IMR-90 (cell line): ENCODE measurements at regions not wholly inside any gene's neighbourhood (a gene's known extent, or its start where the extent isn't known, plus 50 kb on each side); places are given as distances from the start of the nearest gene placed in this dataset.

Experiments used
- ATAC-seq: fragments of 200-7000 bp; cut with Tn5 transposase; 2 replicates; pipeline ENCODE4 v1.9.1; 2020; ENCODE audit warnings: low read depth, mild to moderate bottlenecking, moderate library complexity
- BruUV-seq: library from RNA; stranded (reverse); fragments of 400-500 nt; replicated peaks from 2 replicates; lab custom pipeline; 2021; lab: Mats Ljungman, UMichigan
- CTCF ChIA-PET: fragments of 300-600 bp; formaldehyde crosslinking; extraction: SDS; loops from one replicate; lab custom pipeline; 2021; ENCODE audit warnings: antibody characterized with exemption; lab: Yijun Ruan, JAX
- POLR2A ChIA-PET: fragments of 300-600 bp; sonication (Branson Sonifier 250); formaldehyde crosslinking; loops from one replicate; lab custom pipeline; 2022; ENCODE audit warnings: antibody characterized with exemption; ENCODE audit not compliant: unreplicated experiment; lab: Charles Lee
- DNase-seq: peaks from one replicate; pipeline ENCODE4 v3.0.0; 2013
- H2AFZ ChIP-seq: replicated peaks from 2 replicates; pipeline ENCODE3; 2013; ENCODE audit warnings: low read length, mild to moderate bottlenecking; ENCODE audit not compliant: poor library complexity
- H2AK5ac ChIP-seq: 2 replicates; pipeline ENCODE4 v1.6.1; 2013; ENCODE audit warnings: low read depth, low read length, inconsistent platforms
- H2AK9ac ChIP-seq: replicated peaks from 2 replicates; pipeline ENCODE3; 2013; ENCODE audit warnings: mild to moderate bottlenecking, low read depth, low read length, moderate library complexity; ENCODE audit not compliant: poor library complexity
- H2BK120ac ChIP-seq: 2 replicates; pipeline ENCODE4 v1.6.1; 2013; ENCODE audit warnings: low read depth, low read length, inconsistent platforms
- H2BK15ac ChIP-seq: 3 replicates; pipeline ENCODE4 v1.6.1; 2013; ENCODE audit warnings: low read depth, low read length, inconsistent platforms
- H2BK20ac ChIP-seq: 2 replicates; pipeline ENCODE4 v1.6.1; 2013; ENCODE audit warnings: low read depth, mild to moderate bottlenecking, inconsistent platforms, low read length, moderate library complexity
- H2BK5ac ChIP-seq: 2 replicates; pipeline ENCODE4 v1.6.1; 2013; ENCODE audit warnings: mild to moderate bottlenecking, low read depth, low read length, inconsistent platforms; ENCODE audit not compliant: poor library complexity, severe bottlenecking
- H3K14ac ChIP-seq: replicated peaks from 2 replicates; pipeline ENCODE4 v1.6.1; 2013; ENCODE audit warnings: low read depth, low read length, inconsistent platforms
- H3K18ac ChIP-seq: 2 replicates; pipeline ENCODE4 v1.6.1; 2013; ENCODE audit warnings: low read depth, low read length, control low read depth
- H3K23ac ChIP-seq: 2 replicates; pipeline ENCODE4 v1.6.1; 2013; ENCODE audit warnings: low read depth, low read length, inconsistent platforms
- H3K27ac ChIP-seq: 2 replicates; pipeline ENCODE4 v1.5.1; 2013; ENCODE audit warnings: mild to moderate bottlenecking, control low read depth, low read length; ENCODE audit not compliant: insufficient read depth
- H3K27me3 ChIP-seq: 2 replicates; pipeline ENCODE4 v1.6.1; 2013; ENCODE audit warnings: low read length; ENCODE audit not compliant: control insufficient read depth, insufficient read depth
- H3K36me3 ChIP-seq: 2 replicates; pipeline ENCODE4 v1.6.1; 2013; ENCODE audit warnings: low read length, mixed read lengths; ENCODE audit not compliant: control insufficient read depth, insufficient read depth
- H3K4ac ChIP-seq: 2 replicates; pipeline ENCODE4 v1.6.1; 2013; ENCODE audit warnings: low read depth, low read length, inconsistent platforms
- H3K4me1 ChIP-seq: 2 replicates; pipeline ENCODE4 v1.6.1; 2013; ENCODE audit warnings: low read length, mixed read lengths; ENCODE audit not compliant: control insufficient read depth, insufficient read depth
- H3K4me2 ChIP-seq: 2 replicates; pipeline ENCODE4 v1.6.1; 2013; ENCODE audit warnings: low read depth, mild to moderate bottlenecking, control low read depth, low read length, moderate library complexity
- H3K4me3 ChIP-seq: 2 replicates; pipeline ENCODE4 v1.5.1; 2013; ENCODE audit warnings: low read depth, mild to moderate bottlenecking, control low read depth, low read length, moderate library complexity; ENCODE audit not compliant: insufficient read depth
- H3K56ac ChIP-seq: 2 replicates; pipeline ENCODE4 v1.6.1; 2013; ENCODE audit warnings: low read length, inconsistent platforms; ENCODE audit not compliant: insufficient read depth; ENCODE audit errors: extremely low read depth
- H3K79me1 ChIP-seq, 2 experiments: 2 replicates each; pipeline ENCODE4 v1.6.1; 2013; ENCODE audit warnings: low read length in 2 of 2, inconsistent platforms in 1 of 2, low read depth in 1 of 2
- H3K9ac ChIP-seq: 2 replicates; pipeline ENCODE4 v1.6.1; 2013; ENCODE audit warnings: low read depth, low read length, control low read depth
- H3K9me1 ChIP-seq: 2 replicates; pipeline ENCODE4 v1.6.1; 2013; ENCODE audit warnings: low read length, inconsistent platforms; ENCODE audit not compliant: insufficient read depth
- H3K9me3 ChIP-seq: 2 replicates; pipeline ENCODE4 v1.6.1; 2013; ENCODE audit warnings: low read length; ENCODE audit not compliant: control insufficient read depth, insufficient read depth
- H4K20me1 ChIP-seq: 2 replicates; pipeline ENCODE4 v1.6.1; 2013; ENCODE audit warnings: low read length, inconsistent platforms; ENCODE audit not compliant: insufficient read depth
- H4K5ac ChIP-seq: 2 replicates; pipeline ENCODE4 v1.6.1; 2013; ENCODE audit warnings: mild to moderate bottlenecking, low read depth, low read length, control low read depth
- H4K8ac ChIP-seq, 2 experiments: 2 replicates each; pipeline ENCODE4 v1.6.1; 2013; ENCODE audit warnings: low read depth in 2 of 2, low read length in 2 of 2, control low read depth in 1 of 2, inconsistent platforms in 1 of 2
- H4K91ac ChIP-seq: 2 replicates; pipeline ENCODE4 v1.6.1; 2013; ENCODE audit warnings: low read depth, low read length, inconsistent platforms; ENCODE audit not compliant: insufficient read depth
- BHLHE40 ChIP-seq: fragments of 150-350 bp; IDR thresholded peaks from 2 replicates; pipeline ENCODE4 v1.6.1; 2016; ENCODE audit warnings: mild to moderate bottlenecking, low read depth, low read length
- CEBPB ChIP-seq: IDR thresholded peaks from 2 replicates; pipeline ENCODE4 v1.6.1; 2012; ENCODE audit warnings: low read depth, low read length, improper control_type of control experiment
- CHD1 ChIP-seq: IDR thresholded peaks from 2 replicates; pipeline ENCODE4 v1.6.1; 2012; ENCODE audit warnings: low read depth, low read length, improper control_type of control experiment
- MAFK ChIP-seq: IDR thresholded peaks from 2 replicates; pipeline ENCODE4 v1.6.1; 2012; ENCODE audit warnings: low read depth, low read length, improper control_type of control experiment
- MAZ ChIP-seq: IDR thresholded peaks from 2 replicates; pipeline ENCODE4 v1.6.1; 2012; ENCODE audit warnings: low read depth, mild to moderate bottlenecking, low read length, improper control_type of control experiment, moderate library complexity, borderline replicate concordance
- MXI1 ChIP-seq: IDR thresholded peaks from 2 replicates; pipeline ENCODE4 v1.6.1; 2012; ENCODE audit warnings: low read depth, mild to moderate bottlenecking, low read length, moderate library complexity, borderline replicate concordance
- NFE2L2 ChIP-seq: fragments of 150-350 bp; IDR thresholded peaks from 2 replicates; pipeline ENCODE4 v1.6.1; 2016; ENCODE audit warnings: low read depth, mild to moderate bottlenecking, low read length
- POLR2A ChIP-seq: IDR thresholded peaks from 2 replicates; pipeline ENCODE4 v1.6.1; 2012; ENCODE audit warnings: mild to moderate bottlenecking, low read depth, low read length
- RAD21 ChIP-seq: IDR thresholded peaks from 2 replicates; pipeline ENCODE4 v1.6.1; 2012; ENCODE audit warnings: low read length, improper control_type of control experiment
- RFX5 ChIP-seq: IDR thresholded peaks from 2 replicates; pipeline ENCODE4 v1.8.0; 2012; ENCODE audit warnings: low read depth, mild to moderate bottlenecking, low read length, moderate library complexity
- SMC3 ChIP-seq: fragments of 150-350 bp; IDR thresholded peaks from 2 replicates; pipeline ENCODE4 v1.6.1; 2016; ENCODE audit warnings: low read depth, mild to moderate bottlenecking, antibody characterized with exemption, low read length, moderate library complexity
- WGBS, 2 experiments: methylation state at CpG; one replicate each; pipeline versions ENCODE4 v1.1.5 to v1.1.7; 2013; ENCODE audit warnings: missing lambda C conversion rate in 2 of 2; ENCODE audit not compliant: insufficient read length in 1 of 2; ENCODE audit errors: extremely low coverage in 2 of 2; 5-methylcytosine and 5-hydroxymethylcytosine counted together
- dilution Hi-C: fragments of 300-500 bp; cut with HindIII; formaldehyde crosslinking; loops from one replicate; pipeline ENCODE4 v1.14.3; 2018; ENCODE audit warnings: low sequenced_read_pairs; ENCODE audit not compliant: unreplicated experiment
- in situ Hi-C: fragments of 300-500 bp; cut with MboI; formaldehyde crosslinking; loops from 3 replicates; pipeline ENCODE4 v1.14.3; 2019; ENCODE audit warnings: low sequenced_read_pairs, inconsistent platforms, mixed read lengths
- intact Hi-C: fragments of 100-400 bp; cut with micrococcal nuclease; formaldehyde crosslinking; loops from 2 replicates; pipeline ENCODE4 v1.10.0; 2022
- TF ChIP-seq, protein P1 (sequence below): fragments of 150-350 bp; IDR thresholded peaks from 2 replicates; pipeline ENCODE4 v1.6.1; 2017; ENCODE audit warnings: mild to moderate bottlenecking, antibody characterized with exemption, low read length, low read depth
- TF ChIP-seq, protein P2 (sequence below): conservative IDR thresholded peaks from 2 replicates; pipeline ENCODE4 v1.5.1; 2012; ENCODE audit warnings: mild to moderate bottlenecking, low read depth, low read length, improper control_type of control experiment

DNA sequence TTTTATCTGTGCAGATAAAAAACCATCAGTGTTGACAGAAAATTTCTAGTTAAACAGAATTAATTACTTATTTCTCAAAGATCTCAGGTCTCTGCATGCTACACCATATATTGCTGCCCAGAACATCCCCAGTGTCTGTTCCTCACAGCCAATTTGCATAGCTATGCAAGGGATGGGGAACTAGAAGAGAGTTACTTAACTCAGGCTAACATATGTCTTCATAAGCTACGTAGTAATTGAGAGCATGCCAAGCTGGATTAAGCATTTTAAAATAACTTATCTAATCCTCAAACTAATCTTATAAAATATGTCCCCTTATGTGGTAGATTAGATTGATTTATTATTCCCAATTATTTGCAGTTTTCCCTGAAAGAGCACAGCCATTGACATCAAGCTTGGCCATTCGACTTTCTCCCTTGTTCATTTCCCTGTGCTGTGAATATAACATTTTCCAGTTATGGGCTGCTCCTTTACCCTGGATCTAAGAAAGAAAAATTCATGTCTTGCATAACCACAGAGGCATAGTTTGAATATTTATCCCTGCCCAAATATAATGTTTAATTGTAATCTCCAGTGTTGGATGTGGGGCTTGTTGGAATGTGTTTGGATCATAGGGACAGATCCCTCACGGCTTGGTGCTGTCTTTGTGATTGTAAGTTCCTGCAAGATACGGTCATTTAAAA lies 69.1 kb downstream of the C11orf87 start:
- no peak overlapping the region for H2BK20ac ChIP-seq
- intact Hi-C loops, result no loop called here
- no peak overlapping the region for H4K8ac ChIP-seq
- in situ Hi-C loops, result no loop called here
- H3K79me1 ChIP-seq, result no peaks in the 10 kb centered on the region
- no peaks in the 10 kb centered on the region for H3K9me3 ChIP-seq
- H2BK120ac ChIP-seq, result no peak overlapping the region
- BruUV-seq, result no TSS peak
- H3K4ac ChIP-seq, result no peak overlapping the region
- DNase-seq (peak; percentile 5), ATAC-seq (peak; percentile 91)
- no peak overlapping the region for H3K4me3 ChIP-seq
- no peaks in the 10 kb centered on the region for H4K20me1 ChIP-seq
- H2BK5ac ChIP-seq, result peak overlapping the region; percentile 33
- no peak overlapping the region for H3K27ac ChIP-seq
- no CpG with 5 or more reads among the region's 4 CpGs for WGBS, 2 experiments
- no peaks in the 10 kb centered on the region for H3K9me1 ChIP-seq
- H3K56ac ChIP-seq, result no peak overlapping the region; the same call in 1 of the 2 replicates
- CTCF ChIA-PET, result no interaction called here
- no peak overlapping the region for H2AK9ac ChIP-seq
- H2BK15ac ChIP-seq, result no peak overlapping the region
- no peak for TF ChIP-seq RFX5
- TF ChIP-seq CEBPB, result no peak
- no peak for TF ChIP-seq NFE2L2
- TF ChIP-seq SMC3, result no peak
- TF ChIP-seq CHD1, result no peak
- TF ChIP-seq, protein P1, sequence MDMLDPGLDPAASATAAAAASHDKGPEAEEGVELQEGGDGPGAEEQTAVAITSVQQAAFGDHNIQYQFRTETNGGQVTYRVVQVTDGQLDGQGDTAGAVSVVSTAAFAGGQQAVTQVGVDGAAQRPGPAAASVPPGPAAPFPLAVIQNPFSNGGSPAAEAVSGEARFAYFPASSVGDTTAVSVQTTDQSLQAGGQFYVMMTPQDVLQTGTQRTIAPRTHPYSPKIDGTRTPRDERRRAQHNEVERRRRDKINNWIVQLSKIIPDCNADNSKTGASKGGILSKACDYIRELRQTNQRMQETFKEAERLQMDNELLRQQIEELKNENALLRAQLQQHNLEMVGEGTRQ, result no peak
- TF ChIP-seq MAFK, result no peak
- TF ChIP-seq, protein P2, sequence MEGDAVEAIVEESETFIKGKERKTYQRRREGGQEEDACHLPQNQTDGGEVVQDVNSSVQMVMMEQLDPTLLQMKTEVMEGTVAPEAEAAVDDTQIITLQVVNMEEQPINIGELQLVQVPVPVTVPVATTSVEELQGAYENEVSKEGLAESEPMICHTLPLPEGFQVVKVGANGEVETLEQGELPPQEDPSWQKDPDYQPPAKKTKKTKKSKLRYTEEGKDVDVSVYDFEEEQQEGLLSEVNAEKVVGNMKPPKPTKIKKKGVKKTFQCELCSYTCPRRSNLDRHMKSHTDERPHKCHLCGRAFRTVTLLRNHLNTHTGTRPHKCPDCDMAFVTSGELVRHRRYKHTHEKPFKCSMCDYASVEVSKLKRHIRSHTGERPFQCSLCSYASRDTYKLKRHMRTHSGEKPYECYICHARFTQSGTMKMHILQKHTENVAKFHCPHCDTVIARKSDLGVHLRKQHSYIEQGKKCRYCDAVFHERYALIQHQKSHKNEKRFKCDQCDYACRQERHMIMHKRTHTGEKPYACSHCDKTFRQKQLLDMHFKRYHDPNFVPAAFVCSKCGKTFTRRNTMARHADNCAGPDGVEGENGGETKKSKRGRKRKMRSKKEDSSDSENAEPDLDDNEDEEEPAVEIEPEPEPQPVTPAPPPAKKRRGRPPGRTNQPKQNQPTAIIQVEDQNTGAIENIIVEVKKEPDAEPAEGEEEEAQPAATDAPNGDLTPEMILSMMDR, result no peak
- no peak for TF ChIP-seq RAD21
- no peak for TF ChIP-seq POLR2A
- no peak for TF ChIP-seq MAZ
- no peak for TF ChIP-seq BHLHE40
- TF ChIP-seq MXI1, result no peak
- no peak overlapping the region for H3K23ac ChIP-seq
- H4K5ac ChIP-seq, result no peak overlapping the region
- H2AFZ ChIP-seq, result no peak overlapping the region
- H3K18ac ChIP-seq, result no peak overlapping the region
- no peak overlapping the region for H3K14ac ChIP-seq
- H4K91ac ChIP-seq, result no peak overlapping the region
- H3K27me3 ChIP-seq, result no peaks in the 10 kb centered on the region
- no peak overlapping the region for H3K4me2 ChIP-seq
- H2AK5ac ChIP-seq, result no peak overlapping the region
- no peaks in the 10 kb centered on the region for H3K4me1 ChIP-seq
- no peaks in the 10 kb centered on the region for H3K36me3 ChIP-seq
- POLR2A ChIA-PET, result no interaction called here
- no peak overlapping the region for H3K9ac ChIP-seq
- dilution Hi-C loops, result no loop called here
